Stomach (tissue), 4 donors: ENCODE measurements at regions not wholly inside any gene's neighbourhood (a gene's known extent, or its start where the extent isn't known, plus 50 kb on each side); places are given as distances from the start of the nearest gene placed in this dataset.

Experiments used
- CTCF ChIP-seq, 7 experiments: fragments of 450-650 bp in 4 of 7; fragments of 200-600 bp in 3 of 7; sonication (generic) in 3 of 7; IDR thresholded peaks; one replicate each; pipeline ENCODE4 v1.5.1; 2016 to 2019; ENCODE audit warnings: antibody characterized with exemption in 7 of 7, control low read depth in 2 of 7, mild to moderate bottlenecking in 1 of 7
- POLR2A ChIP-seq, 4 donors: fragments of 450-650 bp; IDR thresholded peaks; one replicate each; pipeline ENCODE4 v1.6.1; 2016; ENCODE audit warnings: antibody characterized with exemption in 4 of 4, control low read depth in 2 of 4, mild to moderate bottlenecking in 1 of 4, moderate library complexity in 1 of 4
- POLR2AphosphoS5 ChIP-seq, 3 donors: sonication (generic); formaldehyde crosslinking; IDR thresholded peaks; one replicate each; pipeline ENCODE4 v1.6.1; 2016; ENCODE audit warnings: antibody characterized with exemption in 3 of 3

DNA sequence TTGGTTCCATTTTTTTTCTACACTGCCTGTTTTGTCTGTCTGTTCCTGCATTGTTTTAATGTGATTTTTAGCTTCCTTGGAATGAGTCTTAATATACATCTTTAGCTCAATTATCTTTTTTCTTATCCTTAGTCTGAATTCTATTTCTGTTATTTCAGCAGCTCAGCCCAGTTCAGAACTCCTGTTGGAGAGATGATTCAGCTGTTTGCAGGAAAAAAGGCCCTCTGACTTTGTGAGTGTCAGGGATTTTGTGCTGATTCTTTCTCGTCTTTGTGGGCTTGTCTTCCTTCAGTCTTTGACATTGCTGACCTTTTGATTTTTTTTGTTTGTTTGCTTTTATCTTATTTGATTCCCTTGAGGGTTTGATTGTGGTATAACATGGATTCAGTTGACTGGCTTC, 343.2 kb upstream of the TRAM1L1 start:
- TF ChIP-seq POLR2AphosphoS5 (IDR thresholded peaks at IDR 0.05), result no peak
- no peak for TF ChIP-seq POLR2A (IDR thresholded peaks at IDR 0.05)
- no peak for TF ChIP-seq CTCF (IDR thresholded peaks at IDR 0.05)
